GM10266 (cell line): ENCODE measurements at regions not wholly inside any gene's neighbourhood (a gene's known extent, or its start where the extent isn't known, plus 50 kb on each side); places are given as distances from the start of the nearest gene placed in this dataset.
"Not testable (repeated sequence)": the region's sequence is repeated elsewhere in the genome, so short reads cannot be mapped to it uniquely, and the experiment has no call there.

Experiments used
- DNase-seq: peaks from one replicate; pipeline ENCODE4 v3.0.0; 2012; ENCODE audit errors: extremely low spot score
- CTCF ChIP-seq: IDR thresholded peaks from 2 replicates; pipeline ENCODE4 v1.5.1; 2012; ENCODE audit warnings: mild to moderate bottlenecking, low read depth; ENCODE audit not compliant: control insufficient read depth, insufficient read depth; ENCODE audit errors: missing control alignments

GRCh38 chr18:67406714-67407113, 109.8 kb downstream of the DSEL start:
- no peak for DNase-seq
- TF ChIP-seq CTCF: no peak

GRCh38 chr18:67402543-67402942, 114.0 kb downstream of the DSEL start:
- no peak for DNase-seq
- TF ChIP-seq CTCF: no peak

GRCh38 chr18:67400502-67401117, 115.9 kb downstream of the DSEL start:
- no peak for DNase-seq

GRCh38 chr18:67386032-67386431, 130.5 kb downstream of the DSEL start:
- no peak for DNase-seq
- no peak for TF ChIP-seq CTCF

More at GRCh38 chr18:67400502-67401117, 115.9 kb downstream of the DSEL start:
- TF ChIP-seq CTCF: no peak

GRCh38 chr18:67385455-67385854, 131.1 kb downstream of the DSEL start:
- TF ChIP-seq CTCF: no peak
- DNase-seq: no peak

GRCh38 chr18:67384057-67384456, 132.5 kb downstream of the DSEL start:
- not testable (repeated sequence) for DNase-seq

- DNase-seq: no peak
- TF ChIP-seq CTCF: no peak
Measured at GRCh38 chr18:67381608-67382150, 134.8 kb downstream of the DSEL start.

GRCh38 chr18:67380867-67381266, 135.7 kb downstream of the DSEL start:
- TF ChIP-seq CTCF: no peak
- no peak for DNase-seq
